ENCODE measurements at regions not wholly inside any gene's neighbourhood (a gene's known extent, or its start where the extent isn't known, plus 50 kb on each side); places are given as distances from the start of the nearest gene placed in this dataset.

DNA sequence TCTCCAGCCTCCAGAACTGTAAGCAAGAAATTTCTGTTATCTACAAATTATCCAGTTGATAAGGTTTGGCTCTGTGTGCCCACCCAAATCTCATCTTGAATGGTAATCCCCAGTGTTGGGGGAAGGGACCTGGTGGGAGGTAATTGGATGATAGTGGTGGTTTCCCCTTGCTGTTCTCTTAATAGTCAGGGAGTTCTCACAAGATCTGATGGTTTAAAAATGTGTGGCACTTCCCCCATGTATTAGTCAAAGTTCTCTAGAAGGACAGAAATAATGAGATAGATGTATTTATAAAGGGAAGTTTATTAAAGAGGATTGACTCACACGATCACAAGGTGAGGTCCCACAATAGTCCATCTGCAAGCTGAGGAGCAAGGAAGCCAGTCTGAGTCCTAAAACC is 56.2 kb upstream of the APBB1IP start:
- Mint-ChIP-seq H3K4me1 (ENCODE audit: unreplicated experiment) (no peaks in the 10 kb centered on the region), H3K36me3 (ENCODE audit: low read depth, unreplicated experiment) (no peaks in the 10 kb centered on the region), H3K27ac (ENCODE audit: unreplicated experiment) (no peak overlapping the region), H3K27me3 (ENCODE audit: unreplicated experiment) (no peaks in the 10 kb centered on the region), H3K9me3 (ENCODE audit: unreplicated experiment) (no peaks in the 10 kb centered on the region), H3K4me3 (ENCODE audit: unreplicated experiment) (no peak overlapping the region)
- TF ChIP-seq, protein P1, sequence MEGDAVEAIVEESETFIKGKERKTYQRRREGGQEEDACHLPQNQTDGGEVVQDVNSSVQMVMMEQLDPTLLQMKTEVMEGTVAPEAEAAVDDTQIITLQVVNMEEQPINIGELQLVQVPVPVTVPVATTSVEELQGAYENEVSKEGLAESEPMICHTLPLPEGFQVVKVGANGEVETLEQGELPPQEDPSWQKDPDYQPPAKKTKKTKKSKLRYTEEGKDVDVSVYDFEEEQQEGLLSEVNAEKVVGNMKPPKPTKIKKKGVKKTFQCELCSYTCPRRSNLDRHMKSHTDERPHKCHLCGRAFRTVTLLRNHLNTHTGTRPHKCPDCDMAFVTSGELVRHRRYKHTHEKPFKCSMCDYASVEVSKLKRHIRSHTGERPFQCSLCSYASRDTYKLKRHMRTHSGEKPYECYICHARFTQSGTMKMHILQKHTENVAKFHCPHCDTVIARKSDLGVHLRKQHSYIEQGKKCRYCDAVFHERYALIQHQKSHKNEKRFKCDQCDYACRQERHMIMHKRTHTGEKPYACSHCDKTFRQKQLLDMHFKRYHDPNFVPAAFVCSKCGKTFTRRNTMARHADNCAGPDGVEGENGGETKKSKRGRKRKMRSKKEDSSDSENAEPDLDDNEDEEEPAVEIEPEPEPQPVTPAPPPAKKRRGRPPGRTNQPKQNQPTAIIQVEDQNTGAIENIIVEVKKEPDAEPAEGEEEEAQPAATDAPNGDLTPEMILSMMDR (IDR thresholded peaks at IDR 0.05; ENCODE audit: unreplicated experiment), result no peak
- DNase-seq (ENCODE audit: low spot score), result no peak

DNA sequence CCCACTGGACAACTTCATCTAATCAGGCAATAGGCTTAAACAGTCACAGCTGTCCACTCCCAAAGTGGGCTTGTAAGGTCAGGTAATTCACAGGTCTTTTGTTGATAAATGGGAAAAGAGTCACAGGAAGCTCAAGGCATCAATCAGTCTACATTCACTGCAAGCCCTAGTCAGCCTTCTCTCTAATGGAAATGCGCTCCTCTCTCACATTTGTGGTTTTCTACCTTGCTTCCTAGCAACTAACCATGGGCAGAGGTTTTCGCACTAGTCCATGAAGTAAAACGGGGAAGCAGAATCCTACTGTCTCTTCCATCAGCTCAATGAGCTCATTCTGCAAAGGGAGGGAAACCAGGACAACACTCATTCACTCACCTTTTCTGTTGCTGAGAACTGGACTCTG is 53.5 kb upstream of the APBB1IP start:
- H3K9me3 Mint-ChIP-seq (ENCODE audit: unreplicated experiment), result no peaks in the 10 kb centered on the region
- H3K4me1 Mint-ChIP-seq (ENCODE audit: unreplicated experiment), result no peaks in the 10 kb centered on the region
- no peak for DNase-seq (ENCODE audit: low spot score)
- H3K4me3 Mint-ChIP-seq (ENCODE audit: unreplicated experiment), result no peak overlapping the region
- no peaks in the 10 kb centered on the region for H3K36me3 Mint-ChIP-seq (ENCODE audit: low read depth, unreplicated experiment)
- TF ChIP-seq, protein P1 (IDR thresholded peaks at IDR 0.05; ENCODE audit: unreplicated experiment), result no peak
- H3K27me3 Mint-ChIP-seq (ENCODE audit: unreplicated experiment), result no peaks in the 10 kb centered on the region
- no peak overlapping the region for H3K27ac Mint-ChIP-seq (ENCODE audit: unreplicated experiment)

DNA sequence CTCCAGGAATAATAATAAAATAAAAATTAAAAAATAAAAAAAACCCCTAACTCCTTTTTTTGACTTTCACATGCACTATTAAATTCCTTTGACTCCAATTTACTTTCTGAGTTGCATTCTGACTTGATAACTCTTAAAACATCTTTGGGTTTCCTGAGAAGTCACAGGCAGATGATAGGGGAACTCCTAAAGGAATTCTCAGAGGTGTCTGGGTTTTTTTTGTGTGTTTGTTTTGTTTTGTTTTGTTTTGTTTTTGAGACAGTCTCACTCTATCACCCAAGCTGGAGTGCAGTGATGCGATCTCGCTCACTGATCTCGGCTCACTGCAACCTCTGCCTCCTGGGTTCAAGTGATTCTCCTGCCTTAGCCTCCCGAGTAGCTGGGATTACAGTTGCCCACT is 52.7 kb upstream of the APBB1IP start:
- DNase-seq (ENCODE audit: low spot score), result no peak
- Mint-ChIP-seq H3K36me3 (ENCODE audit: low read depth, unreplicated experiment) (no peaks in the 10 kb centered on the region), H3K4me1 (ENCODE audit: unreplicated experiment) (no peaks in the 10 kb centered on the region), H3K27me3 (ENCODE audit: unreplicated experiment) (no peaks in the 10 kb centered on the region), H3K4me3 (ENCODE audit: unreplicated experiment) (no peak overlapping the region), H3K9me3 (ENCODE audit: unreplicated experiment) (no peaks in the 10 kb centered on the region), H3K27ac (ENCODE audit: unreplicated experiment) (no peak overlapping the region)
- TF ChIP-seq, protein P1 (IDR thresholded peaks at IDR 0.05; ENCODE audit: unreplicated experiment), result no peak

DNA sequence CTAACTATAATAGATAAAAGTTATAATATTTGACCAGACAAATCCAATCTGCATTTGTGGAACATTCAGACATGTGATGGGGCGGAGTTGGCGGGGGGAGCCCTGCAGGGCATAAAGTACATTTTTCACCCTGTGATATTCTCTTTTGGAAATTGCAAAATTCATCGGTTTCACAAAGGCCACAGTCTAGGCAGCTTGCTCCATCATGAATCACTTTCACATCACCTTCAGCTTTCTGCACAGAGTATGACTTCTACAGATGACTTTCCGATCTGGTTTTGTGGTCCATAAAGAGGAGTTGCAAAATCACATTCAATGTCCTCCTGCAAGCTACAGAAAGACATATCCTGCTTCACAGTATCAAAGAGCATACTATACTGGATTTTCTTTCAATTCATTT is 51.4 kb upstream of the APBB1IP start:
- peaks cover 2% of the 10 kb centered on the region for H3K4me1 Mint-ChIP-seq (ENCODE audit: unreplicated experiment)
- TF ChIP-seq, protein P1 (IDR thresholded peaks at IDR 0.05; ENCODE audit: unreplicated experiment), result no peak
- H3K27ac Mint-ChIP-seq (ENCODE audit: unreplicated experiment), result no peak overlapping the region
- DNase-seq (ENCODE audit: low spot score), result no peak
- H3K9me3 Mint-ChIP-seq (ENCODE audit: unreplicated experiment), result no peaks in the 10 kb centered on the region
- no peaks in the 10 kb centered on the region for H3K36me3 Mint-ChIP-seq (ENCODE audit: low read depth, unreplicated experiment)
- H3K27me3 Mint-ChIP-seq (ENCODE audit: unreplicated experiment), result peaks cover 4% of the 10 kb centered on the region
- no peak overlapping the region for H3K4me3 Mint-ChIP-seq (ENCODE audit: unreplicated experiment)
